ENCODE measurements at regions not wholly inside any gene's neighbourhood (a gene's known extent, or its start where the extent isn't known, plus 50 kb on each side); places are given as distances from the start of the nearest gene placed in this dataset.
A peak's percentile ranks its signal among the peaks of the same experiment; 100 is the strongest.

DNA sequence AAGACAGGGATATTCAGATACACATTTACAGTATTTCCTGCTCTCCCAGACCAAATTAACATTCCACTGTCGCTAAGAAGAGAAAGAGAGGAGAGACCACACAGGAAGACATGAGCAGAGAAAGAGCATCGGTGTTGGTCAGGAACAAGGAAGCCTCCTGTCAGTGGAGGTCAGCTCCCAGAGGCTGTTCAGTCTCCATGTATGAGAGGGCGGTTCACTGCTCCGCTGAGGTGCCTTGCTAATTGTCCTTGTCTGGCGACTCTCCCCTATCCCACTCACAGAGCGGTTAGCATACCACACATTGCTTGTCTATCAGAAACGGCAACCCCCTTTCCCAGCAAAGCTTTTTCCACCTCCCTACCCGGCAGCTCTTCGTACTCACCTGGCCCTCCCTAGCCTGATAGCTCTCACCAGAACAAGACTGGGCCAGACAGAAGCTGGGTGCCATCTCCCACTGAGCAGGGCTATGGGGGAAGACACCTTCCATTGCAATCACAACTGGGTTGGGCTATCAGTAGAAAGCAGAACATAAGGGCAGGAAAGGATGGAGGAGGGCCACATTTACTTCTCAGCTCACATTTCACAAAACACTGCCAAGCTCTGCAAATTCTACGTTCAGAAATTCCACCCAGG, 58.6 kb upstream of the LMNB1 start:
- TF ChIP-seq, protein P1, sequence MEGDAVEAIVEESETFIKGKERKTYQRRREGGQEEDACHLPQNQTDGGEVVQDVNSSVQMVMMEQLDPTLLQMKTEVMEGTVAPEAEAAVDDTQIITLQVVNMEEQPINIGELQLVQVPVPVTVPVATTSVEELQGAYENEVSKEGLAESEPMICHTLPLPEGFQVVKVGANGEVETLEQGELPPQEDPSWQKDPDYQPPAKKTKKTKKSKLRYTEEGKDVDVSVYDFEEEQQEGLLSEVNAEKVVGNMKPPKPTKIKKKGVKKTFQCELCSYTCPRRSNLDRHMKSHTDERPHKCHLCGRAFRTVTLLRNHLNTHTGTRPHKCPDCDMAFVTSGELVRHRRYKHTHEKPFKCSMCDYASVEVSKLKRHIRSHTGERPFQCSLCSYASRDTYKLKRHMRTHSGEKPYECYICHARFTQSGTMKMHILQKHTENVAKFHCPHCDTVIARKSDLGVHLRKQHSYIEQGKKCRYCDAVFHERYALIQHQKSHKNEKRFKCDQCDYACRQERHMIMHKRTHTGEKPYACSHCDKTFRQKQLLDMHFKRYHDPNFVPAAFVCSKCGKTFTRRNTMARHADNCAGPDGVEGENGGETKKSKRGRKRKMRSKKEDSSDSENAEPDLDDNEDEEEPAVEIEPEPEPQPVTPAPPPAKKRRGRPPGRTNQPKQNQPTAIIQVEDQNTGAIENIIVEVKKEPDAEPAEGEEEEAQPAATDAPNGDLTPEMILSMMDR (IDR thresholded peaks at IDR 0.05): no peak
- Mint-ChIP-seq H3K4me3 (no peak overlapping the region), H3K27ac (no peak overlapping the region), H3K36me3 (ENCODE audit: low read depth) (no peaks in the 10 kb centered on the region), H3K9me3 (no peaks in the 10 kb centered on the region), H3K27me3 (no peaks in the 10 kb centered on the region), H3K4me1 (peaks cover under 1% of the 10 kb centered on the region)
- intact Hi-C loops (cut with micrococcal nuclease): no loop called here
- ChIA-PET CTCF (interaction anchor here (1.2 kb wide), 1 partner anchor 62 kb away, joined by 3 read pairs; no protein-coding TSS in a partner anchor), POLR2A (no interaction called here)
- DNase-seq (no peak), ATAC-seq (ENCODE audit: low read depth) (no peak)

DNA sequence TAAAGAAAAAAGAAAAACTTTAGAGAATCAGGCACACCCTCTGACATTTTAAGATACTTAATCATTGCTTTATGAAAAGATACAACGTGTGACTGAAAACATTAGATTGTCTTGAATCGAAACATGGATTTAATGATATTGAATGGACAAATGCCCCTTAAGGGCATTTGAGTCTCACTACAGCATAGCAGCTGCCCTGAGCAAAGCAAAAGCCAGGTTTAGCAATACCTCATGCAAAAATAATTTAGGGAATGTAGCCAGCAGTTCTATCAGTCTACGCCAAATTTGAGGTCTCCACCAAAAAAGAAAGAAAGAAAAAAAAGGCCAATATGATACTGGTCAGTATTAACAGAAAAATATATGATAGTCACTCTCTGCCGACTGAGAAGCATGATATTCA, 56.6 kb upstream of the LMNB1 start:
- no peaks in the 10 kb centered on the region for H3K36me3 Mint-ChIP-seq (ENCODE audit: low read depth)
- no peaks in the 10 kb centered on the region for H3K27me3 Mint-ChIP-seq
- intact Hi-C loops (cut with micrococcal nuclease): no loop called here
- peaks cover 7% of the 10 kb centered on the region for H3K9me3 Mint-ChIP-seq
- ChIA-PET POLR2A (no interaction called here), CTCF (no interaction called here)
- H3K4me3 Mint-ChIP-seq: no peak overlapping the region
- ATAC-seq (ENCODE audit: low read depth) (no peak), DNase-seq (no peak)
- TF ChIP-seq, protein P1 (IDR thresholded peaks at IDR 0.05): no peak
- no peaks in the 10 kb centered on the region for H3K4me1 Mint-ChIP-seq
- no peak overlapping the region for H3K27ac Mint-ChIP-seq

DNA sequence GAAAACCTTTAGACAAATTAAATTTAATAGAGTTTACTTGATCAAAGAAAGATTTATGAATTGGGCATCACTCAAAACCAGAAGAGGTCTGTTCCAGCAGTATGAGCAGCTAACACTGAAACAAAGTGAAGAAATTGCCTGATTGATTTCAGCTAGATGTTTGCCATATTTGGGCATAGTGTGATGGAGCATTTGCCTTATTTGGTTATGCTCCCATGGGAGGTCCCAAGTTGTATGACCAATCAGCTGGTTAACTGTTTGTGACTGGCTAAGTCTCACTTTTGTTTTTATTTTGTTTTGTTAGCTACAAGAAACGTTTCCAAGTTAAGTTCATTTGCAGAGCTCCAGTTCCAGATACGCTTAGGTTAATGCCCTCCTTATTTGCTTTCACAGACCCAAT, 53.3 kb upstream of the LMNB1 start:
- ATAC-seq (ENCODE audit: low read depth) (peak; percentile 28), DNase-seq (no peak)
- TF ChIP-seq, protein P1 (IDR thresholded peaks at IDR 0.05): no peak
- H3K36me3 Mint-ChIP-seq (ENCODE audit: low read depth): no peaks in the 10 kb centered on the region
- ChIA-PET CTCF (interaction anchor here (1.0 kb wide), 1 partner anchor 57 kb away, joined by 3 read pairs; no protein-coding TSS in a partner anchor), POLR2A (no interaction called here)
- no peaks in the 10 kb centered on the region for H3K4me1 Mint-ChIP-seq
- no peaks in the 10 kb centered on the region for H3K27me3 Mint-ChIP-seq
- intact Hi-C loops (cut with micrococcal nuclease): no loop called here
- H3K27ac Mint-ChIP-seq: no peak overlapping the region
- H3K9me3 Mint-ChIP-seq: peaks cover 7% of the 10 kb centered on the region
- H3K4me3 Mint-ChIP-seq: no peak overlapping the region
